Liver (tissue), 3 donors: ENCODE measurements at regions not wholly inside any gene's neighbourhood (a gene's known extent, or its start where the extent isn't known, plus 50 kb on each side); places are given as distances from the start of the nearest gene placed in this dataset.

Experiments used
- ATF3 ChIP-seq: IDR thresholded peaks from 2 replicates; pipeline ENCODE4 v1.6.1; 2016; ENCODE audit warnings: antibody characterized with exemption
- CTCF ChIP-seq: fragments of 150-350 bp; IDR thresholded peaks from 2 replicates; pipeline ENCODE4 v1.5.1; 2017; ENCODE audit warnings: improper control_type of control experiment, low read depth, low read length; ENCODE audit not compliant: missing input control
- MAX ChIP-seq: IDR thresholded peaks from 2 replicates; pipeline ENCODE4 v1.6.1; 2016; ENCODE audit warnings: antibody characterized with exemption
- RAD21 ChIP-seq, 2 donors: IDR thresholded peaks; 2 replicates each; pipeline ENCODE4 v1.6.1; 2016; ENCODE audit warnings: antibody characterized with exemption in 2 of 2, mild to moderate bottlenecking in 2 of 2
- donor health status: healthy.
- donor health status: healthy.

- TF ChIP-seq CTCF (no peak), MAX (no peak), RAD21 (IDR thresholded peaks at IDR 0.05) (no peak), ATF3 (no peak)
Measured at GRCh38 chr2:172664766-172665165, 70.9 kb upstream of the RAPGEF4 start.
